PC-3 (cell line): ENCODE measurements at regions not wholly inside any gene's neighbourhood (a gene's known extent, or its start where the extent isn't known, plus 50 kb on each side); places are given as distances from the start of the nearest gene placed in this dataset.

ENCODE experiments used
- EZH2 ChIP-seq: fragments of 300-600 bp; sonication (generic); IDR thresholded peaks from one replicate; pipeline ENCODE4 v1.6.1; 2017; ENCODE audit warnings: antibody characterized with exemption, mild to moderate bottlenecking, low read length; ENCODE audit not compliant: unreplicated experiment
- EZH2phosphoT487 ChIP-seq: fragments of 300-600 bp; sonication (generic); IDR thresholded peaks from 2 replicates; pipeline ENCODE4 v1.6.1; 2018; ENCODE audit warnings: mild to moderate bottlenecking, antibody characterized with exemption, low read length, borderline replicate concordance
- TF ChIP-seq, protein P1 (sequence below): fragments of 300-600 bp; sonication (generic); conservative IDR thresholded peaks from 2 replicates; pipeline ENCODE4 v1.5.1; 2017; ENCODE audit warnings: antibody characterized with exemption, low read depth, mild to moderate bottlenecking, low read length

DNA sequence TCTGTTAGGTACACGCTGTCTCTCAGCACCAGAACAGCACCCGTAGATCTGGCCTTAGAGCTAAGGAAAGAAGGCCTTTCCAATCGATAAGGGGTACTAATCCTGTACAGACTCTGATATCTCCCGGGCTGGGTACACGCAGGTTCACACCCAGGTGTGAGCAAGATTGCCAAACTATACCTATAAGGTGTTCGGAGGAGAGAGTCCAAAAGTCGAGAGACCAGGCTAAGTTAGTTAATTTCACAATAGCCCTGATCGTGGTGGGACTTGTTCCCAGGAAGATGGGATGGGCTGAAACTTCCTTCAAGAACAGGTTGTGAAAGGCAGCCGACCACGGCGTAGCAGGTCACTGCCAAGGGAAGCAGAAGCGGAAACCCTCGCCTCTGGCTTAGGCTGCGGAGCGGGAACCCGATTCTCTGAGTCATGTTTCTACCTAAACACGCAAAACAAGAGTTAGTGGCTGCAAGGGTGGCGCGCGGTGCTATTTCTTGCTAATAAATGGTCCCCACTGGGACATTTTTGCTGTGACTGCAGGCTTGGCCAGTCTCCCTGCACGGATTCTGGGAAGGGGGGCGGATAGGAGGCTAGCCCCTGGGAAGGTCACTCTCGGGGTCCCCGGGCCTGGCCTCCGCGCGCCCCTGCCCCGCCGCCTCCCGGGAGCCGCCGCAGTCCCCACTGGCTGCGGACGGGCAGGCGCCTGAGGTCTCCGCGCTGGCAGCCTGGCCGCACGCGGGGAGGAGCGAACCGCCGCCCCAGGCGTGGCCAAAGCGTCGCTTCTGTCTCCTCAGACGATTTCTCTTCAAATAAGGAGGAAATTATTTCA, 75.4 kb upstream of the PDSS1 start:
- TF ChIP-seq, protein P1, sequence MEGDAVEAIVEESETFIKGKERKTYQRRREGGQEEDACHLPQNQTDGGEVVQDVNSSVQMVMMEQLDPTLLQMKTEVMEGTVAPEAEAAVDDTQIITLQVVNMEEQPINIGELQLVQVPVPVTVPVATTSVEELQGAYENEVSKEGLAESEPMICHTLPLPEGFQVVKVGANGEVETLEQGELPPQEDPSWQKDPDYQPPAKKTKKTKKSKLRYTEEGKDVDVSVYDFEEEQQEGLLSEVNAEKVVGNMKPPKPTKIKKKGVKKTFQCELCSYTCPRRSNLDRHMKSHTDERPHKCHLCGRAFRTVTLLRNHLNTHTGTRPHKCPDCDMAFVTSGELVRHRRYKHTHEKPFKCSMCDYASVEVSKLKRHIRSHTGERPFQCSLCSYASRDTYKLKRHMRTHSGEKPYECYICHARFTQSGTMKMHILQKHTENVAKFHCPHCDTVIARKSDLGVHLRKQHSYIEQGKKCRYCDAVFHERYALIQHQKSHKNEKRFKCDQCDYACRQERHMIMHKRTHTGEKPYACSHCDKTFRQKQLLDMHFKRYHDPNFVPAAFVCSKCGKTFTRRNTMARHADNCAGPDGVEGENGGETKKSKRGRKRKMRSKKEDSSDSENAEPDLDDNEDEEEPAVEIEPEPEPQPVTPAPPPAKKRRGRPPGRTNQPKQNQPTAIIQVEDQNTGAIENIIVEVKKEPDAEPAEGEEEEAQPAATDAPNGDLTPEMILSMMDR, result no peak
- no peak for TF ChIP-seq EZH2
- no peak for TF ChIP-seq EZH2phosphoT487
